Activated CD4-positive, alpha-beta T cell treated with anti-CD3 and anti-CD28 coated beads, Interleukin-2, amount 50 U/mL, for 16 hours (primary cell): ENCODE measurements at regions not wholly inside any gene's neighbourhood (a gene's known extent, or its start where the extent isn't known, plus 50 kb on each side); places are given as distances from the start of the nearest gene placed in this dataset.
"Not testable (repeated sequence)": the region's sequence is repeated elsewhere in the genome, so short reads cannot be mapped to it uniquely, and the experiment has no call there.

Source experiments
- DNase-seq: peaks from one replicate; pipeline ENCODE4 v3.0.0-alpha.2; 2020

GRCh38 chr6:137395316-137395715, 98.9 kb downstream of the OLIG3 start:
- no peak for DNase-seq

- DNase-seq = no peak
Measured at GRCh38 chr6:137391061-137391814, 103.0 kb downstream of the OLIG3 start.

GRCh38 chr6:137390334-137390733, 103.9 kb downstream of the OLIG3 start:
- no peak for DNase-seq

- DNase-seq = peak; percentile 93
Measured at GRCh38 chr6:137389150-137389704, 105.0 kb downstream of the OLIG3 start.

GRCh38 chr6:137387096-137387764, 107.0 kb downstream of the OLIG3 start:
- no peak for DNase-seq

GRCh38 chr6:137383287-137383686, 110.9 kb downstream of the OLIG3 start:
- not testable (repeated sequence) for DNase-seq

GRCh38 chr6:137378090-137378369, 116.2 kb downstream of the OLIG3 start:
- no peak for DNase-seq

- no peak for DNase-seq
Measured at GRCh38 chr6:137373296-137373695, 120.9 kb downstream of the OLIG3 start.

- DNase-seq = no peak
Measured at GRCh38 chr6:137372532-137372931, 121.7 kb downstream of the OLIG3 start.

GRCh38 chr6:137371634-137372016, 122.6 kb downstream of the OLIG3 start:
- DNase-seq = no peak

- no peak for DNase-seq
Measured at GRCh38 chr6:137370871-137371633, 123.1 kb downstream of the OLIG3 start.

- no peak for DNase-seq
Measured at GRCh38 chr6:137369136-137369535, 125.1 kb downstream of the OLIG3 start.

GRCh38 chr6:137365707-137366437, 128.3 kb downstream of the OLIG3 start:
- DNase-seq = no peak

GRCh38 chr6:137363805-137364138, 130.4 kb downstream of the OLIG3 start:
- DNase-seq = peak; percentile 72

GRCh38 chr6:137362878-137363804, 131.1 kb downstream of the OLIG3 start:
- DNase-seq = no peak

GRCh38 chr6:137361701-137362100, 132.5 kb downstream of the OLIG3 start:
- DNase-seq = no peak

- DNase-seq = no peak
Measured at GRCh38 chr6:137358273-137358672, 135.9 kb downstream of the OLIG3 start.

GRCh38 chr6:137357948-137358266, 136.3 kb downstream of the OLIG3 start:
- no peak for DNase-seq

GRCh38 chr6:137357263-137357947, 136.8 kb downstream of the OLIG3 start:
- no peak for DNase-seq

- DNase-seq = no peak
Measured at GRCh38 chr6:137353842-137354397, 134.7 kb upstream of the IFNGR1 start.

GRCh38 chr6:137353346-137353745, 134.2 kb upstream of the IFNGR1 start:
- peak; percentile 35 for DNase-seq
